ENCODE measurements at regions not wholly inside any gene's neighbourhood (a gene's known extent, or its start where the extent isn't known, plus 50 kb on each side); places are given as distances from the start of the nearest gene placed in this dataset.
A peak's percentile ranks its signal among the peaks of the same experiment; 100 is the strongest.
"Not testable (repeated sequence)": the region's sequence is repeated elsewhere in the genome, so short reads cannot be mapped to it uniquely, and the experiment has no call there.

GRCh38 chr1:5620997-5621396 lies 371.2 kb downstream of the NPHP4 start:
- Histone ChIP-seq H3K4me3 (no peak overlapping the region), H3K4me1 (replicated peaks) (no peaks in the 10 kb centered on the region), H3K36me3 (no peaks in the 10 kb centered on the region), H3K27me3 (replicated peaks) (no peaks in the 10 kb centered on the region), H3K9me3 (replicated peaks) (no peaks in the 10 kb centered on the region), H3K27ac (no peak overlapping the region)
- no peak for DNase-seq (ENCODE audit: low read depth in 1 of 2, low spot score in 2 of 2)

DNA sequence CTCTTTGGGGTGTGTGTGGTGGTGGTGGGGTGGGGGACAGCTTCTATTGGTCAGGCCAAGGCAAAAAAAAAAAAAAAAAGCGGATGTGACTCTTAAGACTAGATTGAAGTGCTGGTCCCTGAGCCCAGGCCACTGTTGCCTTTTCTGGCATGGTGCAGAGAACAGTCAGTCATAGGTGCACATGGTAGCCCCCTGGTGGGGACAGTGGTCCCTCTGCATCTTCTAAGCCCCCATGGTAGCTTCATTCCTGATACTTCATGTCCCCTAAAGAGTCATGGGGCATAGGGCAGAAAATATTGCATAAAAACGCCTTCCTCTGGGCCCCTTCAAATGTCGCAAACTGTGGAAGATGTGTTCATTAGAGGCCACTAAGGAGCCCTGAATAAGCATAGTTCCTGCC lies 371.8 kb downstream of the NPHP4 start:
- H3K27ac ChIP-seq: no peak overlapping the region
- H3K27me3 ChIP-seq (replicated peaks): no peaks in the 10 kb centered on the region
- H3K9me3 ChIP-seq (replicated peaks): no peaks in the 10 kb centered on the region
- DNase-seq (ENCODE audit: low read depth in 1 of 2, low spot score in 2 of 2): no peak
- H3K4me1 ChIP-seq (replicated peaks): no peaks in the 10 kb centered on the region
- H3K36me3 ChIP-seq: no peaks in the 10 kb centered on the region
- H3K4me3 ChIP-seq: no peak overlapping the region

DNA sequence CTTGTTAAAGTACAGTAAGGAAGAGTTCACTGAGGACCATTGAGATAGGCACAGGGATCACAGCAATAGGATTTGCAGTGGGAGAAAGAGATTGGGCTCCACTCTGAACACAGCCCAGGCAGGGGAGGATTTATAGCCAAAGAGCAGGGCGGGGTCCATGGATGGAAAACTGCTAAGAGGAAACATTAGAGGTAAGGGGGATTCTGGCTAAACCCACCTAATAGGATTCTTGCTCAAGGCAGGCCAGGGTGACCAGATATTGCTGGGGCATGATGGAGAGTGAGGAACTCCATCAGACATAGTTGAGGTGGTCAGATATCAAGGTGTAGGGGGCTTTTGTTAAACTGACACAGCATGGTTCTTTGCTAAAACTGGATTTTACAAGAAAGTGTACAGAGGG lies 372.8 kb downstream of the NPHP4 start:
- no peak overlapping the region for H3K4me3 ChIP-seq
- no peak for DNase-seq (ENCODE audit: low read depth in 1 of 2, low spot score in 2 of 2)
- H3K9me3 ChIP-seq (replicated peaks): no peaks in the 10 kb centered on the region
- H3K27me3 ChIP-seq (replicated peaks): no peaks in the 10 kb centered on the region
- no peaks in the 10 kb centered on the region for H3K36me3 ChIP-seq
- H3K4me1 ChIP-seq (replicated peaks): no peaks in the 10 kb centered on the region
- no peak overlapping the region for H3K27ac ChIP-seq

DNA sequence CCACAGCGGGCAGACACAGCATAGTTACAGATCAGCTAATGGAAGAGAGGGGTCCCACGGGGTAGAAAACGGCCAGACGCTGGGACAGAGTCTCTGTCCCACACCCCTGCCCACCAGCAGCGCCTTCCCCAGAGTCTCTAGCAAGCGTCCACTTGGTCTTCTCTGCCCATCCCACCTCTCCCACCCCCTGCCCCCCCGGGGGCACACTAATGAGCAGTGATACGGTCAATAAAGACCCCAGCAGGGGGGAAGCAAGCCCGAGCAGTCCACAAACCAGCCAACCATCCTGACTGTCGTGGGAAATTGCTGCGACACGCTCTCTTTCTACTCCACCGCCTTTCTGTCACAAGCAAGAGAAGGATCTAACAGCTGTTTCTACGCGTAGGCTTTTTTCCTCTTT lies 374.7 kb downstream of the NPHP4 start:
- no peak overlapping the region for H3K4me3 ChIP-seq
- peak in 1 of 2 experiments; percentile 34 for DNase-seq (ENCODE audit: low read depth in 1 of 2, low spot score in 2 of 2)
- no peaks in the 10 kb centered on the region for H3K27me3 ChIP-seq (replicated peaks)
- no peaks in the 10 kb centered on the region for H3K4me1 ChIP-seq (replicated peaks)
- no peaks in the 10 kb centered on the region for H3K36me3 ChIP-seq
- H3K27ac ChIP-seq: no peak overlapping the region
- H3K9me3 ChIP-seq (replicated peaks): no peaks in the 10 kb centered on the region

DNA sequence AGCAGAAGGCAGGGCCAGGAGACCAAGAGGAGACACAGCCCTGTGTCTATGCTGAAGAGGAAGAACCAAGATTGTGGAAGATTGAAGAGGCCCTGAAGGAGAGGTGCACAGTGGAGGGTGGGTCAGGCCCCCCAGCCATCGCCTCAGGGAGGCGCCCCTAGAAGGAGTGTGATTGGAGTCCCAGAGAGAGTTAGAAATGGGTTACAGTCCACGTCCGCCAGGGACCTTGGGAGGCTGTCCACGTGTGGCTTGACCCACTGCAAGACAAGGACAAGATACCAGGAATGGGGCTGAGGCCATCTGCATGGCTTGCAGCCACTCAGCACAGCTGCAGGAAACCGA lies 375.1 kb downstream of the NPHP4 start:
- peaks cover 2% of the 10 kb centered on the region; the same call in 1 of the 2 replicates for H3K9me3 ChIP-seq (replicated peaks)
- no peaks in the 10 kb centered on the region for H3K36me3 ChIP-seq
- no peaks in the 10 kb centered on the region for H3K4me1 ChIP-seq (replicated peaks)
- H3K27me3 ChIP-seq (replicated peaks): no peaks in the 10 kb centered on the region
- no peak overlapping the region for H3K27ac ChIP-seq
- H3K4me3 ChIP-seq: no peak overlapping the region
- DNase-seq (ENCODE audit: low read depth in 1 of 2, low spot score in 2 of 2): no peak

GRCh38 chr1:5616366-5617178 lies 375.7 kb downstream of the NPHP4 start:
- H3K9me3 ChIP-seq (replicated peaks): peaks cover 4% of the 10 kb centered on the region; the same call in 1 of the 2 replicates
- no peak overlapping the region for H3K4me3 ChIP-seq
- H3K27ac ChIP-seq: no peak overlapping the region
- no peaks in the 10 kb centered on the region for H3K4me1 ChIP-seq (replicated peaks)
- no peaks in the 10 kb centered on the region for H3K27me3 ChIP-seq (replicated peaks)
- DNase-seq (ENCODE audit: low read depth in 1 of 2, low spot score in 2 of 2): peak in 1 of 2 experiments; percentile 22
- H3K36me3 ChIP-seq: no peaks in the 10 kb centered on the region

DNA sequence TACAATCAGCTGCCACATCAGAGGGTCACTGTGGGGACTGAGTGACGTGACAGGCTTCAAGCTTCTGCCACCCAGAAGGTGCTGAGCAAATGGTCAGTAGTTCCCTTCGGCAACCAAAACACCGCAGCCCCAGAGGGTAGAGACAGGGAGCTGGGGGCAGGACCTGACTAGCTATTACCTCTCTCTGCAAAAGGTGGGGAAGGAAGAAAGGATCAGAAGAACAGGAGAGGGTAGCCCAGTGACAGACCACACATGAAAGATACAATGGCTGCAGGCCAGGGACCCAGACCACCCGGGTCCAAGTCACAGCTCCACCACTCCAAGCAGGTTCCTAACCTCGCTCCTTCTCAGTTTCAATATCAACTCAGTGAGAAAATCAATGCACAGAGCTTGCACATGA lies 377.1 kb downstream of the NPHP4 start:
- H3K36me3 ChIP-seq: no peaks in the 10 kb centered on the region
- peak in 1 of 2 experiments; percentile 26 for DNase-seq (ENCODE audit: low read depth in 1 of 2, low spot score in 2 of 2)
- peaks cover 4% of the 10 kb centered on the region; the same call in 1 of the 2 replicates for H3K9me3 ChIP-seq (replicated peaks)
- no peak overlapping the region for H3K4me3 ChIP-seq
- no peaks in the 10 kb centered on the region for H3K27me3 ChIP-seq (replicated peaks)
- no peaks in the 10 kb centered on the region for H3K4me1 ChIP-seq (replicated peaks)
- H3K27ac ChIP-seq: no peak overlapping the region

GRCh38 chr1:5613900-5614299 lies 378.3 kb downstream of the NPHP4 start:
- H3K4me1 ChIP-seq (replicated peaks): no peaks in the 10 kb centered on the region
- H3K27me3 ChIP-seq (replicated peaks): no peaks in the 10 kb centered on the region
- H3K9me3 ChIP-seq (replicated peaks): peaks cover 6% of the 10 kb centered on the region; the same call in 1 of the 2 replicates
- no peak overlapping the region for H3K4me3 ChIP-seq
- no peak for DNase-seq (ENCODE audit: low read depth in 1 of 2, low spot score in 2 of 2)
- H3K27ac ChIP-seq: no peak overlapping the region
- no peaks in the 10 kb centered on the region for H3K36me3 ChIP-seq

GRCh38 chr1:5611851-5612250 lies 380.4 kb downstream of the NPHP4 start:
- Histone ChIP-seq H3K4me3 (no peak overlapping the region), H3K36me3 (no peaks in the 10 kb centered on the region), H3K27ac (no peak overlapping the region), H3K27me3 (replicated peaks) (no peaks in the 10 kb centered on the region), H3K4me1 (replicated peaks) (no peaks in the 10 kb centered on the region), H3K9me3 (replicated peaks) (peaks cover 6% of the 10 kb centered on the region; the same call in 1 of the 2 replicates)
- no peak for DNase-seq (ENCODE audit: low read depth in 1 of 2, low spot score in 2 of 2)

- no peak for DNase-seq (ENCODE audit: low read depth in 1 of 2, low spot score in 2 of 2)
- Histone ChIP-seq H3K9me3 (replicated peaks) (peaks cover 6% of the 10 kb centered on the region; the same call in 1 of the 2 replicates), H3K4me1 (replicated peaks) (no peaks in the 10 kb centered on the region), H3K27ac (no peak overlapping the region), H3K27me3 (replicated peaks) (no peaks in the 10 kb centered on the region), H3K4me3 (no peak overlapping the region), H3K36me3 (no peaks in the 10 kb centered on the region)
Observed at GRCh38 chr1:5611431-5611830, 380.8 kb downstream of the NPHP4 start.

DNA sequence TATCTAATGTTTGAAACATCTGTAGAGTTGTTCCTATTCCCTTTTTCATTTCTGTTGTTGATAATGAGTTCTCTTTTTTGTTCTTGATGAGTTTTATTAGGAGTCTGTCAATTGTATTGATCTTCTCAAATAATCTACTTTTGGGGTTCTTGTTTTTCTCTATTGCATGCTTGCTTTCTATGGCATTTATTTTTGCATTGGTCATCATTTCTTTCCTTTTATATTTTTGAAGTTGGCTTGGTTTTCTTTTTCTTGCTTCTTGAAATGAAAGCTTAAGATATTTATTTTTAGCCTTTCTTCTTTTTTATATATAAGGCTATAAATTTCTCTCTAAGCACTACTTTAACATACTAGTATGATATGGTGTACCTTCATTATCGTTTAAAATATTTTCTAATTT lies 381.8 kb downstream of the NPHP4 start:
- Histone ChIP-seq H3K9me3 (replicated peaks) (peaks cover 6% of the 10 kb centered on the region; the same call in 1 of the 2 replicates), H3K36me3 (no peaks in the 10 kb centered on the region), H3K4me3 (no peak overlapping the region), H3K27me3 (replicated peaks) (no peaks in the 10 kb centered on the region), H3K4me1 (replicated peaks) (no peaks in the 10 kb centered on the region), H3K27ac (no peak overlapping the region)
- no peak for DNase-seq (ENCODE audit: low read depth in 1 of 2, low spot score in 2 of 2)

DNA sequence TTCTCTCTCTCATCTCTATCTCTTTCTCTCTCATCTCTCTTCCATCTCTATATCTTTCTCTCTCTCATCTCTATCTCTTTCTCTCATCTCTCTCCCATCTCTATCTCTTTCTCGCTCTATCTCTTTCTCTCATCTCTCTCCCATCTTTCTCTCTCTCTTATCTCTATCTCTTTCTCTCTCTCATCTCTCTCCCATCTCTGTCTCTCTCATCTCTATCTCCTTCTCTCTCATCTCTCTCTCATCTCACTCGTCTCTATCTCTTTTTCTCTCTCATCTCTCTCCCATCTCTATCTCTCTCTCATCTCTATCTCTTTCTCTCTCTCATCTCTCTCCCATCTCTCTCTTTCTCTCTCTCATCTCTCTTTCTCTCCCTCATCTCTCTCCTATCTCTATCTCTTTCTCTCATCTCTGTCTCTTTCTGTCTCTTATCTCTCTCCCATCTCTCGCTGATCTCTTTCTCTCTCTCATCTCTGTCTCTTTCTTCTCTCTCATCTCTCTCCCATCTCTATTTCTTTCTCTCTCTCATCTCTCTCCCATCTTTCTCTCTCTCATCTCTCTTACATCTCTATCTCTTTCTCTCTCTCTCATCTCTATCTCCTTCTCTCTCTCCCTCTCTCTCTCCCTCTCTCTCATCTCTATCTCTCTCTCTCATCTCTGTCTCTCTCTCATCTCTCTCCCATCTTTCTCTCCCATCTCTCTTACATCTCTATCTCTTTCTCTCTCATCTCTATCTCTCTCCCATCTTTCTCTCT lies 388.7 kb downstream of the NPHP4 start:
- Histone ChIP-seq H3K4me3 (no peak overlapping the region), H3K4me1 (replicated peaks) (no peaks in the 10 kb centered on the region), H3K27me3 (replicated peaks) (no peaks in the 10 kb centered on the region), H3K9me3 (replicated peaks) (no peaks in the 10 kb centered on the region; the same call in none of the 2 replicates), H3K27ac (no peak overlapping the region), H3K36me3 (no peaks in the 10 kb centered on the region)
- no peak for DNase-seq (ENCODE audit: low read depth in 1 of 2, low spot score in 2 of 2)

DNA sequence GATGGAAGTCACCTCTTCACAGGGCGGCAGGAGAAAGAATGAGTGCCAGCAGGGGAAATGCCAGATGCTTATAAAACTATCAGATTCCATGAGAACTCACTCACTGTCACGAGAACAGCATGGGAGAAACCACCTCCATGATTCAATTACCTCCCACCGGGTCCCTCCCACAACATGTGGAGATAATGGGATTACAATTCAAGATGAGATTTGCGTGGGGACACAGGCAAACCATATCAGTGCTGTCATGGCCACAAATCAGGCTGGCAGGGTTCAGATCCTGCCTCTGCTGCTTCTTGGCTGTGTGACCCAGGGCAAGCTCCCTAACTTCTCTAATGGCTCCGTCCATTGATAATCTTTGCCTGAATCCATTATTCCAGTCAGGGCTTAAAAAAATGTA lies 389.5 kb downstream of the NPHP4 start:
- not testable (repeated sequence) for H3K27ac ChIP-seq; H3K4me1 ChIP-seq (replicated peaks); DNase-seq (ENCODE audit: low read depth in 1 of 2, low spot score in 2 of 2); H3K9me3 ChIP-seq (replicated peaks); H3K27me3 ChIP-seq (replicated peaks); H3K4me3 ChIP-seq; H3K36me3 ChIP-seq

- Histone ChIP-seq H3K4me3 (no peak overlapping the region), H3K27ac (no peak overlapping the region), H3K27me3 (replicated peaks) (no peaks in the 10 kb centered on the region)
Observed at GRCh38 chr1:5601516-5601915, 390.7 kb downstream of the NPHP4 start.

More at GRCh38 chr1:5601516-5601915, 390.7 kb downstream of the NPHP4 start:
- no peaks in the 10 kb centered on the region for H3K36me3 ChIP-seq
- H3K9me3 ChIP-seq (replicated peaks): no peaks in the 10 kb centered on the region; the same call in none of the 2 replicates
- H3K4me1 ChIP-seq (replicated peaks): no peaks in the 10 kb centered on the region
- DNase-seq (ENCODE audit: low read depth in 1 of 2, low spot score in 2 of 2): peak in 1 of 2 experiments; percentile 25
